Activated CD4-positive, alpha-beta T cell treated with anti-CD3 and anti-CD28 coated beads, Interleukin-2, amount 10 ng/mL, durations not matched to agents 7 days and 5 days (primary cell): ENCODE measurements at regions not wholly inside any gene's neighbourhood (a gene's known extent, or its start where the extent isn't known, plus 50 kb on each side); places are given as distances from the start of the nearest gene placed in this dataset.

ENCODE experiments used
- CTCF ChIA-PET: fragments of 350-600 bp; sonication (Branson Sonifier 250); formaldehyde crosslinking; loops from one replicate; lab custom pipeline; 2021; ENCODE audit warnings: antibody characterized with exemption; lab: Charles Lee
- POLR2A ChIA-PET: fragments of 350-600 bp; sonication (Branson Sonifier 250); formaldehyde crosslinking; loops from one replicate; lab custom pipeline; 2021; ENCODE audit warnings: antibody characterized with exemption; lab: Charles Lee
- DNase-seq: peaks from one replicate; pipeline ENCODE4 v3.0.0-alpha.2; 2020
- H3K27ac Mint-ChIP-seq: one replicate; pipeline ENCODE4 v1.8.0; 2021; ENCODE audit warnings: mild to moderate bottlenecking, moderate library complexity, mixed read lengths
- H3K27me3 Mint-ChIP-seq: one replicate; pipeline ENCODE4 v1.8.0; 2021; ENCODE audit warnings: mixed read lengths
- H3K36me3 Mint-ChIP-seq: one replicate; pipeline ENCODE4 v1.8.0; 2021; ENCODE audit warnings: low read depth, mixed read lengths
- H3K4me1 Mint-ChIP-seq: one replicate; pipeline ENCODE4 v1.8.0; 2021; ENCODE audit warnings: mixed read lengths
- H3K4me3 Mint-ChIP-seq: one replicate; pipeline ENCODE4 v1.8.0; 2021; ENCODE audit warnings: mild to moderate bottlenecking, moderate library complexity, mixed read lengths
- H3K9me3 Mint-ChIP-seq: one replicate; pipeline ENCODE4 v1.8.0; 2021; ENCODE audit warnings: mixed read lengths

- Mint-ChIP-seq H3K36me3 (no peaks in the 10 kb centered on the region), H3K27ac (no peak overlapping the region)
- CTCF ChIA-PET = no interaction called here
These were observed 86.4 kb downstream of the RBFOX3 start for GRCh38 chr17:79524213-79525187.

GRCh38 chr17:79522414-79522813 is 88.4 kb downstream of the RBFOX3 start:
- H3K36me3 Mint-ChIP-seq = no peaks in the 10 kb centered on the region

More at GRCh38 chr17:79524213-79525187, 86.4 kb downstream of the RBFOX3 start:
- POLR2A ChIA-PET = no interaction called here
- no peaks in the 10 kb centered on the region for H3K27me3 Mint-ChIP-seq
- H3K4me3 Mint-ChIP-seq = no peak overlapping the region
- no peaks in the 10 kb centered on the region for H3K9me3 Mint-ChIP-seq
- no peak for DNase-seq
- no peaks in the 10 kb centered on the region for H3K4me1 Mint-ChIP-seq

GRCh38 chr17:79521225-79521624 is 89.6 kb downstream of the RBFOX3 start:
- Mint-ChIP-seq H3K27ac (no peak overlapping the region), H3K4me1 (no peaks in the 10 kb centered on the region), H3K4me3 (no peak overlapping the region), H3K9me3 (no peaks in the 10 kb centered on the region), H3K36me3 (no peaks in the 10 kb centered on the region), H3K27me3 (peaks cover 3% of the 10 kb centered on the region)
- POLR2A ChIA-PET = no interaction called here
- no peak for DNase-seq
- CTCF ChIA-PET = no interaction called here

More at GRCh38 chr17:79522414-79522813, 88.4 kb downstream of the RBFOX3 start:
- Mint-ChIP-seq H3K9me3 (no peaks in the 10 kb centered on the region), H3K27me3 (peaks cover 3% of the 10 kb centered on the region), H3K4me1 (no peaks in the 10 kb centered on the region), H3K27ac (no peak overlapping the region), H3K4me3 (no peak overlapping the region)
- ChIA-PET CTCF (no interaction called here), POLR2A (no interaction called here)
- DNase-seq = no peak

- no peak overlapping the region for H3K4me3 Mint-ChIP-seq
- no peak overlapping the region for H3K27ac Mint-ChIP-seq
- CTCF ChIA-PET = no interaction called here
- POLR2A ChIA-PET = no interaction called here
- H3K4me1 Mint-ChIP-seq = no peaks in the 10 kb centered on the region
- no peaks in the 10 kb centered on the region for H3K9me3 Mint-ChIP-seq
- DNase-seq = no peak
- H3K36me3 Mint-ChIP-seq = no peaks in the 10 kb centered on the region
- H3K27me3 Mint-ChIP-seq = peaks cover 3% of the 10 kb centered on the region
These were observed 90.4 kb downstream of the RBFOX3 start for GRCh38 chr17:79520167-79521165.

GRCh38 chr17:79519601-79520000 is 91.2 kb downstream of the RBFOX3 start:
- POLR2A ChIA-PET = no interaction called here
- H3K36me3 Mint-ChIP-seq = no peaks in the 10 kb centered on the region
- H3K27ac Mint-ChIP-seq = no peak overlapping the region
- CTCF ChIA-PET = no interaction called here
- no peaks in the 10 kb centered on the region for H3K4me1 Mint-ChIP-seq
- DNase-seq = no peak
- peaks cover 3% of the 10 kb centered on the region for H3K27me3 Mint-ChIP-seq
- H3K9me3 Mint-ChIP-seq = no peaks in the 10 kb centered on the region
- no peak overlapping the region for H3K4me3 Mint-ChIP-seq

- Mint-ChIP-seq H3K9me3 (no peaks in the 10 kb centered on the region), H3K36me3 (no peaks in the 10 kb centered on the region), H3K27me3 (peaks cover 3% of the 10 kb centered on the region), H3K4me1 (no peaks in the 10 kb centered on the region), H3K4me3 (no peak overlapping the region), H3K27ac (no peak overlapping the region)
- POLR2A ChIA-PET = no interaction called here
- CTCF ChIA-PET = no interaction called here
- DNase-seq = no peak
These were observed 92.0 kb downstream of the RBFOX3 start for GRCh38 chr17:79518585-79519523.

- Mint-ChIP-seq H3K27ac (no peak overlapping the region), H3K4me1 (no peaks in the 10 kb centered on the region), H3K9me3 (no peaks in the 10 kb centered on the region), H3K36me3 (no peaks in the 10 kb centered on the region), H3K4me3 (no peak overlapping the region), H3K27me3 (peaks cover 3% of the 10 kb centered on the region)
- ChIA-PET POLR2A (no interaction called here), CTCF (no interaction called here)
- no peak for DNase-seq
These were observed 92.8 kb downstream of the RBFOX3 start for GRCh38 chr17:79517827-79518584.

- H3K27me3 Mint-ChIP-seq = peaks cover 3% of the 10 kb centered on the region
- H3K4me1 Mint-ChIP-seq = no peaks in the 10 kb centered on the region
- ChIA-PET POLR2A (no interaction called here), CTCF (no interaction called here)
- H3K4me3 Mint-ChIP-seq = no peak overlapping the region
- H3K36me3 Mint-ChIP-seq = peaks cover 2% of the 10 kb centered on the region
- DNase-seq = no peak
- H3K27ac Mint-ChIP-seq = no peak overlapping the region
- peaks cover 3% of the 10 kb centered on the region for H3K9me3 Mint-ChIP-seq
These were observed 94.9 kb downstream of the RBFOX3 start for GRCh38 chr17:79515646-79516571.

- Mint-ChIP-seq H3K9me3 (peaks cover 3% of the 10 kb centered on the region), H3K27me3 (peaks cover 3% of the 10 kb centered on the region), H3K4me3 (no peak overlapping the region), H3K27ac (no peak overlapping the region), H3K36me3 (peaks cover 2% of the 10 kb centered on the region), H3K4me1 (no peaks in the 10 kb centered on the region)
- DNase-seq = no peak
- POLR2A ChIA-PET = no interaction called here
- CTCF ChIA-PET = no interaction called here
These were observed 95.7 kb downstream of the RBFOX3 start for GRCh38 chr17:79515110-79515509.

GRCh38 chr17:79513820-79514535 is 96.9 kb downstream of the RBFOX3 start:
- H3K36me3 Mint-ChIP-seq = peaks cover 2% of the 10 kb centered on the region
- no peak for DNase-seq
- H3K4me1 Mint-ChIP-seq = no peaks in the 10 kb centered on the region
- peaks cover 3% of the 10 kb centered on the region for H3K9me3 Mint-ChIP-seq
- ChIA-PET CTCF (no interaction called here), POLR2A (no interaction called here)
- H3K27ac Mint-ChIP-seq = no peak overlapping the region
- peaks cover 3% of the 10 kb centered on the region for H3K27me3 Mint-ChIP-seq
- H3K4me3 Mint-ChIP-seq = no peak overlapping the region
